Ishikawa (cell line): ENCODE measurements at regions not wholly inside any gene's neighbourhood (a gene's known extent, or its start where the extent isn't known, plus 50 kb on each side); places are given as distances from the start of the nearest gene placed in this dataset.

Experiments
- CEBPB ChIP-seq: IDR thresholded peaks from 2 replicates; pipeline ENCODE4 v1.6.1; 2012
- CREB1 ChIP-seq: IDR thresholded peaks from 2 replicates; pipeline ENCODE4 v1.6.1; 2012; ENCODE audit warnings: low read depth
- FOXM1 ChIP-seq: IDR thresholded peaks from 2 replicates; pipeline ENCODE4 v1.6.1; 2012; ENCODE audit warnings: low read depth, borderline replicate concordance
- NFIC ChIP-seq: IDR thresholded peaks from 2 replicates; pipeline ENCODE4 v1.6.1; 2012
- TAF1 ChIP-seq: IDR thresholded peaks from 2 replicates; pipeline ENCODE4 v1.6.1; 2012; ENCODE audit warnings: low read depth, mild to moderate bottlenecking

DNA sequence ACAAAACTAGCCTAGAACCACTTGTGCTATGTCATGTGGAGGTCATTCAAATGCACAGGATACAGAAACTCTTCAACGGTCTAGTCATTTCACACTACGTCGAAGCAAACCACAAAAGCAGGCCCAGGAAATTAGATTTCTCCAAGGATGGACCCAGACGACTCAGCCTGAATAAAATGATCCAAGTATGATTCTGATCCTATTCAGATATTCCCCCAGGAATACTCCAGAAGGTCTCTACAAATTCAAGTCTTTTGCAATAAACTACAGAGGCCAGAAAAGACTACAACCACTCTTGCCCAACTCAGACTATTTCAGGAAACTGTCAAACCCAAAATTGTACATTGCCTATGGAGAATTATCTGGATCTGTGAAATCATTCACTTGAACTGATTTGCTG lies 422.5 kb downstream of the METTL4 start:
- no peak for TF ChIP-seq NFIC
- no peak for TF ChIP-seq CREB1
- TF ChIP-seq TAF1: no peak
- no peak for TF ChIP-seq CEBPB
- no peak for TF ChIP-seq FOXM1
